Panc1 (cell line): ENCODE measurements at regions not wholly inside any gene's neighbourhood (a gene's known extent, or its start where the extent isn't known, plus 50 kb on each side); places are given as distances from the start of the nearest gene placed in this dataset.

Experiments
- POLR2AphosphoS5 ChIP-seq: IDR thresholded peaks from 2 replicates; pipeline ENCODE4 v1.6.1; 2012; ENCODE audit warnings: mild to moderate bottlenecking, low read depth, low read length, moderate library complexity
- SIN3A ChIP-seq: IDR thresholded peaks from 2 replicates; pipeline ENCODE4 v1.6.1; 2012; ENCODE audit warnings: low read depth, mild to moderate bottlenecking, low read length, moderate library complexity, borderline replicate concordance; ENCODE audit not compliant: insufficient read depth
- TCF7L2 ChIP-seq: IDR thresholded peaks from 2 replicates; pipeline ENCODE4 v1.6.1; 2011; ENCODE audit warnings: mild to moderate bottlenecking, low read depth, low read length, inconsistent platforms
- TF ChIP-seq, protein P1 (sequence below): fragments of 450-650 bp; IDR thresholded peaks from 2 replicates; pipeline ENCODE4 v1.5.1; 2017; ENCODE audit warnings: mild to moderate bottlenecking
- TF ChIP-seq, protein P2 (sequence below), 2 experiments: IDR thresholded peaks; 2 replicates each; pipeline ENCODE4 v1.6.1; 2011 to 2012; ENCODE audit warnings: low read depth in 2 of 2, control low read depth in 1 of 2, low read length in 1 of 2, mild to moderate bottlenecking in 1 of 2, moderate library complexity in 1 of 2; ENCODE audit not compliant: insufficient read depth in 1 of 2

DNA sequence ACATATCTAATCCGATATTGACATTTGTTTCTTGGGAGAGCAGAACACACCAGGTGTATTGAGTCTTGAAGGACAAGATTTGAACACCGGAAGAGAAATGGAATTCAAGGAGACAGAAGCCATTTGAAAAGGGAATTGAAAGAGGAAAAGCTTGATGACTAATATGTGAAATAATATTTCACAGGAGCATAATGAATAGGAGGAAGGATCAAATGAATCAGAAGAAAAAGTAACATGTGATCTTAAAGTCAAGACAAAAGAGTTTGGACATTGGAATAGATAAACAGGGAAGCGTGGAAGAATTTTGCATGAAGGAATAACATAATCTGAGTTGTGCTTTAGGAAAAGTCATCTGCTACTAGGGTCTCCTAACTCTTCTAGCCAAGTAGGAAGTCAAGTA lies 145.5 kb upstream of the PDHA2 start:
- TF ChIP-seq, protein P1, sequence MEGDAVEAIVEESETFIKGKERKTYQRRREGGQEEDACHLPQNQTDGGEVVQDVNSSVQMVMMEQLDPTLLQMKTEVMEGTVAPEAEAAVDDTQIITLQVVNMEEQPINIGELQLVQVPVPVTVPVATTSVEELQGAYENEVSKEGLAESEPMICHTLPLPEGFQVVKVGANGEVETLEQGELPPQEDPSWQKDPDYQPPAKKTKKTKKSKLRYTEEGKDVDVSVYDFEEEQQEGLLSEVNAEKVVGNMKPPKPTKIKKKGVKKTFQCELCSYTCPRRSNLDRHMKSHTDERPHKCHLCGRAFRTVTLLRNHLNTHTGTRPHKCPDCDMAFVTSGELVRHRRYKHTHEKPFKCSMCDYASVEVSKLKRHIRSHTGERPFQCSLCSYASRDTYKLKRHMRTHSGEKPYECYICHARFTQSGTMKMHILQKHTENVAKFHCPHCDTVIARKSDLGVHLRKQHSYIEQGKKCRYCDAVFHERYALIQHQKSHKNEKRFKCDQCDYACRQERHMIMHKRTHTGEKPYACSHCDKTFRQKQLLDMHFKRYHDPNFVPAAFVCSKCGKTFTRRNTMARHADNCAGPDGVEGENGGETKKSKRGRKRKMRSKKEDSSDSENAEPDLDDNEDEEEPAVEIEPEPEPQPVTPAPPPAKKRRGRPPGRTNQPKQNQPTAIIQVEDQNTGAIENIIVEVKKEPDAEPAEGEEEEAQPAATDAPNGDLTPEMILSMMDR, result no peak
- TF ChIP-seq POLR2AphosphoS5 (no peak), TCF7L2 (no peak), SIN3A (no peak)
- TF ChIP-seq, protein P2, sequence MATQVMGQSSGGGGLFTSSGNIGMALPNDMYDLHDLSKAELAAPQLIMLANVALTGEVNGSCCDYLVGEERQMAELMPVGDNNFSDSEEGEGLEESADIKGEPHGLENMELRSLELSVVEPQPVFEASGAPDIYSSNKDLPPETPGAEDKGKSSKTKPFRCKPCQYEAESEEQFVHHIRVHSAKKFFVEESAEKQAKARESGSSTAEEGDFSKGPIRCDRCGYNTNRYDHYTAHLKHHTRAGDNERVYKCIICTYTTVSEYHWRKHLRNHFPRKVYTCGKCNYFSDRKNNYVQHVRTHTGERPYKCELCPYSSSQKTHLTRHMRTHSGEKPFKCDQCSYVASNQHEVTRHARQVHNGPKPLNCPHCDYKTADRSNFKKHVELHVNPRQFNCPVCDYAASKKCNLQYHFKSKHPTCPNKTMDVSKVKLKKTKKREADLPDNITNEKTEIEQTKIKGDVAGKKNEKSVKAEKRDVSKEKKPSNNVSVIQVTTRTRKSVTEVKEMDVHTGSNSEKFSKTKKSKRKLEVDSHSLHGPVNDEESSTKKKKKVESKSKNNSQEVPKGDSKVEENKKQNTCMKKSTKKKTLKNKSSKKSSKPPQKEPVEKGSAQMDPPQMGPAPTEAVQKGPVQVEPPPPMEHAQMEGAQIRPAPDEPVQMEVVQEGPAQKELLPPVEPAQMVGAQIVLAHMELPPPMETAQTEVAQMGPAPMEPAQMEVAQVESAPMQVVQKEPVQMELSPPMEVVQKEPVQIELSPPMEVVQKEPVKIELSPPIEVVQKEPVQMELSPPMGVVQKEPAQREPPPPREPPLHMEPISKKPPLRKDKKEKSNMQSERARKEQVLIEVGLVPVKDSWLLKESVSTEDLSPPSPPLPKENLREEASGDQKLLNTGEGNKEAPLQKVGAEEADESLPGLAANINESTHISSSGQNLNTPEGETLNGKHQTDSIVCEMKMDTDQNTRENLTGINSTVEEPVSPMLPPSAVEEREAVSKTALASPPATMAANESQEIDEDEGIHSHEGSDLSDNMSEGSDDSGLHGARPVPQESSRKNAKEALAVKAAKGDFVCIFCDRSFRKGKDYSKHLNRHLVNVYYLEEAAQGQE (IDR thresholded peaks at IDR 0.05; ENCODE audit: insufficient read depth in 1 of 2, low read depth in 2 of 2, low read length in 1 of 2), result no peak
